Upper lobe of left lung (tissue), 4 donors: ENCODE measurements at regions not wholly inside any gene's neighbourhood (a gene's known extent, or its start where the extent isn't known, plus 50 kb on each side); places are given as distances from the start of the nearest gene placed in this dataset.

Experiments
- CTCF ChIP-seq, 6 experiments: fragments of 450-650 bp in 4 of 6; fragments of 200-600 bp in 2 of 6; sonication (generic) in 2 of 6; IDR thresholded peaks; one replicate each; pipeline ENCODE4 v1.5.1; 2016 to 2019; ENCODE audit warnings: antibody characterized with exemption in 6 of 6
- EP300 ChIP-seq, 4 donors: sonication (generic); formaldehyde crosslinking; IDR thresholded peaks; one replicate each; pipeline ENCODE4 v1.5.1; 2017; ENCODE audit warnings: antibody characterized with exemption in 4 of 4, control low read depth in 2 of 4
- POLR2A ChIP-seq, 4 donors: fragments of 450-650 bp; IDR thresholded peaks; one replicate each; pipeline ENCODE4 v1.5.1; 2016 to 2017; ENCODE audit warnings: antibody characterized with exemption in 4 of 4, mild to moderate bottlenecking in 2 of 4
- POLR2AphosphoS5 ChIP-seq, 2 donors: sonication (generic); formaldehyde crosslinking; IDR thresholded peaks; one replicate each; pipeline ENCODE4 v1.5.1; 2017; ENCODE audit warnings: antibody characterized with exemption in 2 of 2

GRCh38 chr4:71247706-71248105 lies 91.1 kb upstream of the SLC4A4 start:
- TF ChIP-seq CTCF (IDR thresholded peaks at IDR 0.05) (no peak), POLR2AphosphoS5 (IDR thresholded peaks at IDR 0.05) (no peak), POLR2A (IDR thresholded peaks at IDR 0.05) (no peak), EP300 (IDR thresholded peaks at IDR 0.05) (no peak)
